NCI-H187 (cell line): ENCODE measurements at regions not wholly inside any gene's neighbourhood (a gene's known extent, or its start where the extent isn't known, plus 50 kb on each side); places are given as distances from the start of the nearest gene placed in this dataset.

Experiments used
- DNase-seq, 2 experiments: peaks; one replicate each; lab custom pipeline; 2025; lab: John Stamatoyannopoulos, UW

DNA sequence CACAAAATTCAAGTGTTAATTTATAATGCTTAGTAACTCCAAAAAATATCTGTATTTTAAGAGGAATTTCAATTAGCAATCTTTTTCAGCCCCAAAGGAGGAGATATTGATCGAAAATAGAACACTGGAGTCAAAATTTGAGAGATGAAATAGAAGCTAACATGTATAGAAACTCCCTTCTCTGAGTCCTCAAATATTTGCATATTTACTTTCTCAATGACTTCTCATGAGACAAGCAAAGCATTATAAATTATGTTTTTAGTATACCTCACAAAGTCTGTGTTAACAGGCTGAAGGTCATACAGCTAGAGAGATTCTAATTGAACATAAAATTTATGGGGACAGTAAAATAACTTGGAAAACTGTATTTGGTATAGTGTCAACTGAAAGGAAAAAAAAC, 260.5 kb downstream of the GPAM start:
- DNase-seq: no peak

DNA sequence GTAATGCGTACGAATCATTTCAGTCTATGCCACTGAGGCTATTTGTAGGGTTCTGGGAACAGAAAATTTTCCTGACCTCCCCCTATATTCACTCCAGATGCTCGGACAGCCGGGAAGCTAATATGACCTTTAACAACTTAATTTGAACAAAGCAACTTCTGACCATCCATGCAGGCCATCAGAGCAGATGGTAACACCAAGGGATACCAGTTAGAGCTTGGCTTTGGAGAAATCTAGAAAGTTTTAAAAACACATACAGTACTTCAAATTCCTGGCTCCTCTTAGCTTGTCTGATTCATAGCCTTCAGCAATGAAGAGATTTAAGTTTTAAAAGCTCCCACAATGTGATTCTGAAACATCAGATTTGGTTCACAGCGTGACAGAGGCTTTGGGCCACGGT, 257.3 kb downstream of the GPAM start:
- DNase-seq: no peak

DNA sequence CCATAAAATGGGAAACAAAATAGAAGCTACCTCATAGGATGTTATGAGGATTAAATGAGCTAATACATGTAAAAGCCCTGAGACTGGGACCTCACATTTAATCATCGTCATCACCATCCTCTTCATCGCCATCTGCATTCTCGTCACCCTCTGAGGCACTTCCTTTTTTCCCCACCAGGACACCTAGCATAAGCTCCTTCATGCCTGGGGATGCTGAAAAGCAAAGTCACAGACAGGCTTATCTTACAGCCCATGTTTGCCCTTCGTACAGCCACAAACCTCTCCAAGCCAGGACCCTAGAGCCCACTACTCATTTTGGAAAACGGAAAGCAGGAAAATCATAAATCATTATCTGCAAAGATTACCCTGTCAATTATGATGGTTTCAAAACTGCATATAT, 249.6 kb downstream of the GPAM start:
- no peak for DNase-seq

DNA sequence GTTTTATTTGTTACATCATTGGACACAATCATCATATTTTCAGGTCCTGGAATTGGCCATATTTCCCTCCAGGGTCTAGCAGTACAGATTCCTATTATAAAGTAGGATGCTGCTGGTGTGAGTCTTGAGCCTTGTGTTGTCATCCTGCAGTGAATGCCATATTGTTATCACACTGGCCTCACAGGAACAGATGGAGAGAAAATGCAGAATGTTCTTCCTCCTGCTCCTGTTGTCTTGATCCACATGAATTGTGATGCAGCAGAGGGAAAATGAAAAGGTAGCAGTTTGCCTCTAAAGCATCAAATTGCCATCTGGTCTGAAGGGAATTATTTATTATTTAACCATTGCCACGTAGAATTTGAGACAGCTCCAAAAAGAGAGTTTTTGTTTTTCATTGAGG, 248.6 kb downstream of the GPAM start:
- no peak for DNase-seq

DNA sequence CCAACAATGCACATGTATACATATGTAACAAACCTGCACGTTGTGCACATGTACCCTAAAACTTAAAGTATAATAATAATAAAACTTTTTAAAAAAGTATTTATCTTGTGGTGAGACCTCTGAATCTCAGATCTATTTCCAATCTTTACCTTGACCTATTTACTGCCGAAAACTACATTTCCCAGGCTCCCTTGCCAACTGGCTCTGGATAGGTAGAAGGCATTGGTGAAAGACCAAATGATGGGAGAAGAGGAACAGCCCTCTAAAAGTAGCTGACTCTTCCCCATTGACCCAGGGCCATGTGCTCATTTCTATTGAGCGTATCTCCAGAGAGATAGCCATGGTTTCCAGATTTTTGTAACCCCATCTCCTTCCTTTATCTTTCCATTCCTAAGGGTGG, 247.4 kb downstream of the GPAM start:
- no peak for DNase-seq

DNA sequence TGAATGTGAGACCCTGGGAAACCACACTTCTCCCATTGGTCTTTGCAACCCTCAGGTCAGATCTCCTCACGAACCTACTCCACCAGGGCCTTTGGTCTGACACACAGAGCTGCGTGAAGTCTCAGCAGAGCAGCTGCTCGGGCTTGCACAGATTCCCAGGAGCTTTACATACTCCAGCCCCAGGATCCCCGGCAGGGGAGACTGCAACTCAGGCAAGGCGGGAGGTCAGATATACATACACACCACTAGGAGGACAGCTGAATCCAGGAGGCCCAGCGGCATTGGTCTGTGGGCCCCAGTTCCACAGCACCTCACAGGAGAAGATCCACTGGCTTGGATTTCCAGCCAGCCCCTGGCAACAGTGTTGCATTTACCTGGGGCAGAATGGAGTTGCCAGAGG, 239.2 kb downstream of the GPAM start:
- DNase-seq: no peak

DNA sequence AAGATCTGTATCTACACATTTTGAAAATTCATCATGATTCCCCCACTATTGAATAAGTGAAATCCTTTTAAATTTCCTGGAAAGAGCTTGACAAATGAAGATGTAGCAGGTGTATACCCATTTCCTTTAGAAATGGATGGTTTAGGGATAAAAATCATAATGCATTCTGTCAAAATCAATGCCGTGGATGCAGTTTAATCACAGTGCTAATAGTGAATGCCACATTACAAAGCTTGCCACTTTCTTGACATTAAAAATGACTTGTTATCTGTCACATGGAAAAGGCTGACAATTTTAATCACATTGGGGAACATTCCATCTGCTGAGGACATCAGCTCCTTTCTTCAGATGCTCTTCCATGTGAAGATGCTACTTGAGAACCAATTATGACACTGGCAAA, 229.6 kb downstream of the GPAM start:
- DNase-seq: no peak

DNA sequence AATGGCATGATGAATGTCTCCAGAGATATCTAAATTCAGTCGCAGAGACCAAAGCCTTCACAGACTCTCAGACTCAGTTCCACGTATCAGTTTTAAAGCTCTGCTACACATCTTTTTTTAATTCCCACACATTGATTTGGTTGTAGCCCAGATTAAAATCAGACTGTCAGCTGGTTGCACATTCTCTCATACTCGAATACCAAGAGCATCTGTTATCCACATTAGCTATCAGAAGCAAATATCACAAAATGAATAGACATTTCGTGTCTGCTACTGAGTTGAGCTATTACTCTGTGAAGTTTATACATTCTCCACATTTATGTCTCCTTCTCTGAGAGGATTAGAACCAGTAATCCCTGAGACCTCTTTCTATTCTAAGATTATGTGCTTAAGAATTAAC, 229.2 kb downstream of the GPAM start:
- DNase-seq: no peak

DNA sequence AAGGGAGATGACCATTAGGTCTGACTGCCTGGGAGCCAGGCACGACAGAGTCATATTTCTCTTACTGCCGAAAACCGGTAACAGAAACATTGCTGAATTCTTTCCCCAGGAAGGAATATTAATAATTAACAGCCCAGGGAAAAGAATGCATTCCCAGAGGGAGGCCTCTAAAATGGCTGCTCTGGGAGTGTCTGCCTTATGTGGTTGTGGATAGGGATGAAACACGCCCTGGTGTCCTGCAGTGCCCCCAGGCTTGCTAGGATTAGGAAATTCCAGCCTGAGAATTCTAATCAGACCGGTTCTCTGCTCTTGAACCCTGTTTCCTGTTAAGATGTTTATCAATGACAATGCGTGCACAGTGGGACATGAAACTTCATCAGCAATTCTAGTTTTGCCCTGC, 226.7 kb downstream of the GPAM start:
- DNase-seq: no peak

DNA sequence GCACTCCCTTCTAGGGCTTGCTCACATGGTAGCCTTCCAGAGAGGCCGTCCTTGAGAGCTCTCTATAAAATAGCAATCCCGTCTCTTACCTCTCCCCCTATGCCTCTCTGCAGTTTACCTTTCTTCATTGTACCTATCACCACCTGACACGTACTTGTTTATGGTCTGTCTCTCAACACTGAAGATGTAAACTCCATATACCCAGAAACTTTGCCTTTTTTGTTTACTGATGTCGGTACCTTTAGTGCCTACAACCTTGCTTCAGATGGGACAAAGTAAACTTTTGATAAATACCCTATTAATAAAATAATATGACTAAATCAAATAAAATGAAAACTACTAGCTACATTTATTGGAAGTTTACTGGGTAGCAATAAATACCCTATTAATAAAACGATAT, 220.6 kb downstream of the GPAM start:
- DNase-seq: no peak

DNA sequence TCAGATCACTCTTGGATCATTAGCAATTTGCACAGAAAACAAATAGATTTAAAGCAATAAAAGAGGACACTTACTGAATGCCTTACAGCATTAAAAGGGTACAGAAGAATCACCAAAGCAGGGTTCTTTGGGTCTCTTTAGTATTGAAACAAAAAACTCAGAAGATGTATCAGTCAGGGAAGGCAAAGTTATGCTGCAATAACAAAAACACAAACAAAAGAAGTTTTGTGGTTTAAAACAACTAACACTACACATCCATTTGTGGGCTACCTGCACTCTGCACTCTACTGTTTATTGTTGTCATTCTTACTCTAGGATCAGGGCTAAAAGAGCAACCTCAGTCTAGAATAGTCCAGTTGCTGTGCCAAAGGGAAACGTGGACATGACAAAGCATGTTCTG, 216.4 kb downstream of the GPAM start:
- DNase-seq: no peak

DNA sequence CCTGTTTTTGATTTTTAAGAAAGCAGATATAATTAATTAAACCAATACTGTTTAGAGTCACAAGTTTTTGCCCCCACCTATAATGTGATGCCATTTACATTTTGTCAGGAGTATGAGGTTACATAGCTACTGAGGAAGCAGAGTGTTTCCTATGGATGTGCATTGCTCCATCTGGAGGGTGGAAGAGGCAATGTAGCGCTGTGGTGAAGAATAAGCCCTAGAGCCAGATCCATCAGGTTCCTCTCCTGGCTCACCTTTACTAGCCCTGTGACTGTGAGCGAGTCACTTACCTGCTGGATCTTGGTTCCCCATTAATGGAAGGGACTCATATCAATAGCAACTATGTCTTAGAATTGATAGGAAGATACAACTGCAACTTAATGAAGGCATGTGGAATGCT, 216.0 kb downstream of the GPAM start:
- no peak for DNase-seq

DNA sequence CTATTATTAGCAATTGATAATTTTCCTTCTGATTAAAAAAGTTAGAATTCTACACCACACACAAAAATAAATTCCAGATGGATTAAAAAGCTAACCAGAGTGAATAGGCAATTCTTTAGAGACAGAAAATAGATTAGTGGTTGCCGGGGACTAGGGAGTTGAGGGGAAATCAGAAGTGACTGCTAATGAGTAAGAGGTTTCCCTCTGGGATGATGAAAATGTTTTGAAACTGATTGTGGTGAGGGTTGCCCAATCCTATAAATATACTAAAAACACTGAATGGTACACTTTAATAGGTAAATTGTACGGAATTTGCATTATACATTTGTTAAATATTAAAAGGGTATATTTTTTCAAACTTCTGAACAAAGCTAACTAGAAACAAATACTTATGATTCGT, 214.9 kb downstream of the GPAM start:
- no peak for DNase-seq

DNA sequence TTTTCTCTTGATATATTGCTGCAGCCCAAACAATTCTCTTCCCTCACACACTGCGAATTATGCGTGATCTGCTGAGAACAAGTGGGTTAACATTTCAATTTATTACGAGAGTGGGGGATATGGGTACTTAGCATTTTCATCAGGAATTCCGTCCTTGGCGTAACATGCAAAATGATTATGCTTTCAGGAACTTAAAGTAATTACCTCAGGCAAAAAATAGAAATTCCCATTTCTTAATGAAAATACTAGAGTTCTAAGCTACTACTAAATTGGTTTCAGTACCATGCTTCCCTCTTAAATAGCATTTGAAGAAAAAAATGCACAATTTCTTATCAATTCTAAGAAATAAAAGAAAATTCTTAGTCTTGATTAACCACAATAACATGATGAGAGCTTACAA, 213.5 kb downstream of the GPAM start:
- no peak for DNase-seq

DNA sequence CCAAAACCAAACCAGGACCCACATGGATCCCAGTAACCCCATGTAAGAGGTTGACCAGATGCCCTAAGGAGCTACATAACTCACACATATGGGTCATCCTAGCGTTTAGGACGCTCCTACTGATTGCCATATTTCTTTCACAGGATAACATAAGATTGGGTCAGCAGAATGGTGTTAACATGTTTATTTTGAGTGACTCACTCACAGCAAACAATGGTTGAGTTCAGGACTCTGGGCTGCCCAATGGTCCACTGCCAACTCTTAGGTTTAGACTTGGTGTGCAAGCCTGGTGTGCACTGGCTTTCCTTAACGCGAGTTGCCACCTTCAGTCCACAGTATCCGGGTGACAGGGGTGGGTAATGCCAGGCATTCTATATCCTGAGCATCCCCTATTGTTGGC, 211.5 kb downstream of the GPAM start:
- DNase-seq: no peak

DNA sequence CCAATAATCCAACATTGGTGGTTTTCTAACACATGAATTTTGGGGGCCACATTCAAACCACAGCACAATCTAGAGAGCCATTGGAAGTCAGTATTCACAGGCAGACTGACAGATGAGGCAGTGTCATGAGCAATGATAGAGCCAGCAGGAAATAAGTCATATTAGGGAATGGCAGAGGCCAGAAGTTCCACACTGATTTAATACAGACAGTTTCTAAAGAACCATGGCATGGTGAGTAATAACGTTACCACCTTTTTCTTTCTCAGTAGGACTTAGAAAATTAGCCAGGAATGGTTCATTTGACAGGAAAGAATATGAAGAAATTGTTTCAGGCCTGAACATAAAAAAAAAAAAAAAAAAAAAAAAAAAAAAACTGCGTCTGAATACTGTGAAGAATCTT, 210.3 kb downstream of the GPAM start:
- no peak for DNase-seq

DNA sequence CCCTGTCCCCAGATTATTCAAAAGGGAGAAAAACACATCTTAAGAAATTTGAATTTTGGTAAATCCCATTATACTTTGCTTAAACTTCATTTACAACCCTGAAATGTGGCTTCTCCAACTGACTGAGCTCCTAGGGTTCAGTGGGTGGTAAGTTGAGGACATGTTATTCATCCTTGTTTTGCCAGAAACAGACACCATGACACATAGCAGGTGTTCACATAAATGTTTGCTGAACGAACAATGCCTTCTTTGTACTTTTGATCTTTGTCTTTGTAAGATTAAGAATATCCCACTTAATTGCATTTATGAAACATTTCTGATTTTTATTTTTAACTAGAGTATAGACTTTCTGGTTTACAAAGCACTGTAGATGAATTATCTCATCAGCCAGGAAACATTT, 209.7 kb downstream of the GPAM start:
- DNase-seq: no peak

DNA sequence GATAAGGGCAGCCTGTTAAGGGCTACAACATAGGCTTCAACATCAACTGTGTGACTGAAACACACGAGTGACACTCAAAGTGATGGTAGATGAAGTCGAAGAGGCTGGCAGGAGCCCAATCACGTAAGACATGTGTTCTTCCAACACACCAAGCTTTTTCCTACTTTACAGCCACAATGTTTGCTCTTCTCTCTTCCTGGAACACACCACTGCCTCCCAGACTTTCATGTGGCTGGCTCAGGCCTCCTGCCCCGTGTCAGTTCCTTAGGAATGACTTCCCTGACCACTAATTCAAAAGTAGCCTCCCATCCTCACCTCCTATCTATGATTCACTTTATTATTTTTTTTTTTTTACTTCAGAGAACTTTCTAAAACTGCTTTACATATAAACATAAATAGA, 209.2 kb downstream of the GPAM start:
- no peak for DNase-seq

DNA sequence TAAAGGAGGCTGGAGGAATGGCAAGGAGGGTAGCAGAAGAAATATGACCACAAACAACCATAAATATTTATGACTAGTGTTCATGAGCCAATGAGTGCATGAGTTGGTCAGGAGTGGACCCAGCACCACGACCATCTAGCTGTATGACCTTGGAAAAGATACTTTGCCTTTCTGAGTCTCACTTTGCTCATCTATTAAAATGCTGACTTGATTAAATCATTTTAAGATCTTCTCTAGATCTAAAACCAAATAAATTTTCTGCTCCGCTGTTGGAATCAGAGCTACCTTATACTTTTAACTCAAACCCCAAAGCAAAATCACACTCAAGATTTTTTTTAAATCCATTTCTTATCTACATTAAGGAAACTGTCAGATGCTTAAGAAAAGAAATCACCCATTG, 207.0 kb downstream of the GPAM start:
- no peak for DNase-seq

DNA sequence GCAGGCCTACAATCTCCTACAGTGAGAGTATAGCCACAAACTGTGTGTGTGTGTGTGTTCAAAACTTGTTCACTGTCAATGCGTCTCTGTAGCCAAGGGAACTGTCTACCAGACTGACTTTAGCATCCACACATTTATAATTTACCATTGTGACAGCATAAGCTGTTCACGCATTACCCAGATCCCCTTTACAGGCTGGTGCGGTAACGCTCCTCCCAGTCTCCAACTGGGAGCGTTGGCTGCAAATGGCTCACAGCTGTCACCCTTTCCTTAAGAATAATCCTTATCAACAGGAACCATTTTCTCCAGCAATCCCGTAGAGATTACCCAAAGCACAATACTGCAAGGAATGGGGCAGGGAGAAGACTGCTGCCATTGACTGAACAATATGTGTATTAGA, 199.5 kb downstream of the GPAM start:
- no peak for DNase-seq

DNA sequence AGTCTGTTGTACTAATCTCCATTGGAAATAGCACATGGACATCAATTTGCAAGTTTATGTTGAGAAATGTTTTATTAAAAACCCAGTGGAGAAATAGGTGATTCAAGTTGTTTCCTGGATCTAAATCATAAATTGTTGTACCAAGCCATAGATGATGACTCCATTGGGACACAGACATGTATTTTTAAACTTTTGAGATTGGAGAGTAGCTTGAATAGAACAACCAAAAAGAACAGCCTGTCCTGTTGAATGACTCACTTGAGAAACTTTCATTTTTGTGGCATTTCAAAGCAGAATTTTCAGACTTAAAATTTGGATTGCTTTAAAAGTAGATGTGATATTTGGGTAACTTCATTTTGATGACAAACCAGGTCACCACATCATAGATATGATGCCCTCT, 197.5 kb downstream of the GPAM start:
- no peak for DNase-seq

DNA sequence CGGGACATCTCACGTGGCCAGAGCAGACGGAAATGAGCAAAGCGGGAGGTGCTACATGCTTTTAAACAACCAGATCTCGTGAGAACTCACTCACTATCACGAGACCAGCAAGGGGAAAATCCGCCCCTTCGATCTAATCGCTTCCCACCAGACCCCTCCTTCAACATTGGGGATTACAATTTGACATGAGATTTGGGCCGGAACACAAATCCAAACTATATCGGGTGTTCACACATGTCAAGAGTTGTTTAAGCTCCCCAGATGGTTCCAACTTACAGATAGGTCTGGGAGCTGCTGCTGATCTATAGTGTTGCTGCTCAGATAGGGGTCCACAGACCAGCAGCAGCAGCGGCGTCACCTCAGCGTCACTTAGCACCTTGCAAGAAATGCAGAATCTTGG, 194.9 kb downstream of the GPAM start:
- DNase-seq: no peak

DNA sequence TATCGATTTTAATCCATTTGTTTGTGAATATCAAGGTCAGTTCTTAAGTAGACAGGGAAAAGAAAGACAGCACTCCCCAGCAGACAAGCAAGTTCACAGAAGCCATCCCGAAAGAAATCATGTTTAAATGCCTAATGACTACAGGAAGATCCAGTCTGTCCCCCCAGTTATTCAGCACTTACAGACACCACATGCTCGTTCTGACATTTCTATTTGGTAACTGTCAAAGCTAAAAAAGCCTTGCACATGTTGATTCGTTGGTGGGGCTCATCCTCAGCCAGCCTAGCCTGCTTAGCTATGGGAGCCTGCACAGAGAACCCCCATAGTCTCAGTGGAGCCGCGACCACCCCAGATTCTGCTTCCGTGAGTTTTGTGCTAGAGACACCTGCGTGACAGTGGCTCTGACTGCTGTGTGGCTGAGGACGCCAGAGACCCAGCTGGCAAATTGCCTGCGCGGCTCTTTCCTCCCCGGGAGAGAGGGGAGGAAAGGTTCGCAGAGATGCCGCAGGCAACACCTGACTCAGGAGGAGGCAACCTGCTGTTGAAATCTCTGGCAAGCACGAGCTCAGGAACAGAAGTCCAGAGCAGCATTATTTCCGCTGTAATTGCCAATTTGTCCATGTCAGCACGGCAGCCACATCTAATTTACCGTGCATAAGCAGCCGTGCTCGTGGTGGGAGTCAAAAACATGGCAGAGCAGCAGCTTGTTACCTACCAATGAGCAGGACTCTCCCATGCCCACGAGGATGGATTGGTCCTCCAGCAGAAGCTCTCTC, 194.2 kb downstream of the GPAM start:
- no peak for DNase-seq

DNA sequence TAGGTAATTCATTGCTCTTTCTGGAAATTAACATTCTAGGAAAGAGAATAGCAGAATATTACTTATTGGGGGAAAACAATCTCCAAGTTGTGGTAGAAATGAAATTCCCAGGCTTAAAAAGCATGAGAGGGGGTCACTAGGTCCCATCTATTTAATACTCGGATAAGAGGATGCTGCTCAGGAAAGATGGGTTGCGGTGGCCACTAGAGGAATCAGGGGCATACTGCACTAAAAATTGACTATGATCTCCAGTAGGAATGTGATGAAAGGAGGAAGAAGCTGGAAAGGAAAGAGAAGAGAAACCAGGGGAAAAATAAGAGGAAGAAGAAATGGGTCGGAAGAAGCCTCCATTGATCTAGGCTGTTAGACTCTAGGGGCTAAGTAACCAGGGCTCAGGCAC, 192.8 kb downstream of the GPAM start:
- no peak for DNase-seq

DNA sequence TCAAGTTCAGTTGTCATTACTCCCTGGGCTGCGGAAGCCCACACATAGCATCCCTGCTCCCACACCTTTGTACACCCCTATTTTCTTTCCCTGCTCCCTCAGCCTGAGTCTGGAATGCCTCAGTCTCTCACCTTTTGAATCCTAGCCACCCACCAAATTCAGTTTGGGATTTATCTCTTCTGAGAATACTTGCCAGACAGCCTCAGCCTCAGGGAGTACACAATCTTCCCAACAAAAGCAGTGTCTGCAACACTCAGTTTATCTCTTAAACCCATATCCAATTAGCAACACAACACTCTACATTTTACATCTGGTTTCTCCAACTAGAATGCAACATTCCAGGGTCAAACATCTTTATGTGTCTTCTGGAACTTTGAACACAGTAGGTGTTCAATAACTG, 190.2 kb downstream of the GPAM start:
- no peak for DNase-seq
